DND-41 (cell line): ENCODE measurements at regions not wholly inside any gene's neighbourhood (a gene's known extent, or its start where the extent isn't known, plus 50 kb on each side); places are given as distances from the start of the nearest gene placed in this dataset.

ENCODE experiments used
- CTCF ChIP-seq: IDR thresholded peaks from 2 replicates; pipeline ENCODE4 v1.5.1; 2012; ENCODE audit warnings: borderline replicate concordance, low read length, moderate library complexity, mild to moderate bottlenecking; ENCODE audit not compliant: poor library complexity, severe bottlenecking; ENCODE audit errors: extremely low read depth
- EZH2 ChIP-seq: IDR thresholded peaks from 3 replicates; pipeline ENCODE4 v1.6.1; 2012; ENCODE audit warnings: borderline replicate concordance, low read depth, mild to moderate bottlenecking, moderate library complexity, low read length, inconsistent platforms; ENCODE audit not compliant: severe bottlenecking

GRCh38 chr18:59060551-59060950 is 79.1 kb upstream of the SEC11C start:
- TF ChIP-seq CTCF (no peak), EZH2 (no peak)
